OCI-LY1 (cell line): ENCODE measurements at regions not wholly inside any gene's neighbourhood (a gene's known extent, or its start where the extent isn't known, plus 50 kb on each side); places are given as distances from the start of the nearest gene placed in this dataset.

Source experiments
- H2AFZ ChIP-seq: fragments of 200-600 bp; sonication (generic), shearing (Covaris generic); 2 replicates; pipeline ENCODE4 v1.6.0; 2014; ENCODE audit warnings: antibody characterized with exemption, mild to moderate bottlenecking, low read length
- H3F3A ChIP-seq: fragments of 200-600 bp; sonication (generic), shearing (Covaris generic); 2 replicates; pipeline ENCODE4 v1.6.0; 2014; ENCODE audit warnings: mild to moderate bottlenecking, antibody characterized with exemption, low read length, moderate library complexity; ENCODE audit not compliant: insufficient read depth
- H3K27ac ChIP-seq: fragments of 200-600 bp; sonication (generic); 2 replicates; pipeline ENCODE4 v1.5.1; 2014; ENCODE audit warnings: low read length, mixed run types, mild to moderate bottlenecking, low read depth; ENCODE audit not compliant: poor library complexity, severe bottlenecking
- H3K27me3 ChIP-seq: fragments of 200-600 bp; sonication (generic); 2 replicates; pipeline ENCODE4 v1.6.0; 2014; ENCODE audit warnings: antibody characterized with exemption, mild to moderate bottlenecking, low read length, moderate library complexity; ENCODE audit not compliant: insufficient read depth
- H3K36me3 ChIP-seq: fragments of 200-600 bp; sonication (generic); 2 replicates; pipeline ENCODE4 v1.6.1; 2014; ENCODE audit warnings: mild to moderate bottlenecking, antibody characterized with exemption, low read length, moderate library complexity, mixed read lengths; ENCODE audit not compliant: insufficient read depth
- H3K4me1 ChIP-seq: fragments of 200-600 bp; sonication (generic); 2 replicates; pipeline ENCODE4 v1.5.1; 2014; ENCODE audit warnings: mild to moderate bottlenecking, low read length, moderate library complexity; ENCODE audit not compliant: insufficient read depth, severe bottlenecking
- H3K4me2 ChIP-seq: fragments of 200-600 bp; sonication (generic), shearing (Covaris generic); 2 replicates; pipeline ENCODE4 v1.6.1; 2014; ENCODE audit warnings: low read length
- H3K4me3 ChIP-seq: fragments of 200-600 bp; sonication (generic); 2 replicates; pipeline ENCODE4 v1.5.1; 2014; ENCODE audit warnings: low read length, low read depth, mild to moderate bottlenecking, mixed read lengths; ENCODE audit not compliant: poor library complexity, severe bottlenecking
- H3K79me2 ChIP-seq: fragments of 200-600 bp; shearing (Covaris generic); 2 replicates; pipeline ENCODE4 v1.6.1; 2016; ENCODE audit warnings: mixed run types, low read length, mixed read lengths; ENCODE audit not compliant: insufficient read depth
- H3K9ac ChIP-seq: fragments of 200-600 bp; sonication (generic), shearing (Covaris generic); 2 replicates; pipeline ENCODE4 v1.6.1; 2014; ENCODE audit warnings: mild to moderate bottlenecking, low read length, mixed read lengths
- H3K9me2 ChIP-seq: fragments of 200-600 bp; sonication (generic), shearing (Covaris generic); 2 replicates; pipeline ENCODE4 v1.6.1; 2014; ENCODE audit warnings: low read depth, mild to moderate bottlenecking, low read length, mixed read lengths
- H3K9me3 ChIP-seq: fragments of 200-600 bp; shearing (Covaris generic); 2 replicates; pipeline ENCODE4 v1.6.1; 2014; ENCODE audit warnings: low read length, mixed read lengths
- H4K20me1 ChIP-seq: fragments of 200-600 bp; sonication (generic), shearing (Covaris generic); 2 replicates; pipeline ENCODE4 v1.6.0; 2016; ENCODE audit warnings: mild to moderate bottlenecking, low read length; ENCODE audit not compliant: insufficient read depth
- CTCF ChIP-seq: fragments of 200-600 bp; sonication (generic), shearing (Covaris generic); IDR thresholded peaks from 2 replicates; pipeline ENCODE4 v1.5.1; 2017; ENCODE audit warnings: mild to moderate bottlenecking, antibody characterized with exemption, low read length, moderate library complexity, mixed read lengths
- EZH2 ChIP-seq: fragments of 200-600 bp; sonication (generic), shearing (Covaris generic); IDR thresholded peaks from 2 replicates; pipeline ENCODE4 v1.8.0; 2017; ENCODE audit warnings: borderline replicate concordance, mixed run types, mild to moderate bottlenecking, antibody characterized with exemption, low read length, moderate library complexity, mixed read lengths

- no peak for TF ChIP-seq EZH2
- no peak for TF ChIP-seq CTCF
- H3K4me1 ChIP-seq = no peaks in the 10 kb centered on the region
- no peaks in the 10 kb centered on the region for H3K27me3 ChIP-seq
- H3K9me3 ChIP-seq = no peaks in the 10 kb centered on the region
- no peak overlapping the region for H3K4me2 ChIP-seq
- no peaks in the 10 kb centered on the region for H3F3A ChIP-seq
- no peak overlapping the region for H3K27ac ChIP-seq
- no peak overlapping the region for H2AFZ ChIP-seq
- no peak overlapping the region for H3K9ac ChIP-seq
- H3K79me2 ChIP-seq = no peaks in the 10 kb centered on the region
- no peaks in the 10 kb centered on the region for H3K36me3 ChIP-seq
- H3K4me3 ChIP-seq = no peak overlapping the region
- no peaks in the 10 kb centered on the region for H4K20me1 ChIP-seq
- H3K9me2 ChIP-seq = no peaks in the 10 kb centered on the region
Observed at GRCh38 chr20:52676283-52676995, 295.7 kb upstream of the TSHZ2 start.

- Histone ChIP-seq H3K4me1 (no peaks in the 10 kb centered on the region), H4K20me1 (no peaks in the 10 kb centered on the region), H3K9ac (no peak overlapping the region), H3K4me2 (no peak overlapping the region), H3K4me3 (no peak overlapping the region), H3K27ac (no peak overlapping the region), H3F3A (no peaks in the 10 kb centered on the region), H3K36me3 (no peaks in the 10 kb centered on the region), H3K79me2 (no peaks in the 10 kb centered on the region), H2AFZ (no peak overlapping the region), H3K9me2 (no peaks in the 10 kb centered on the region), H3K9me3 (no peaks in the 10 kb centered on the region), H3K27me3 (no peaks in the 10 kb centered on the region)
- no peak for TF ChIP-seq EZH2
- no peak for TF ChIP-seq CTCF
Observed at GRCh38 chr20:52675375-52675774, 296.8 kb upstream of the TSHZ2 start.

- H3K79me2 ChIP-seq = no peaks in the 10 kb centered on the region
- no peak overlapping the region for H3K4me3 ChIP-seq
- H3K9me2 ChIP-seq = no peaks in the 10 kb centered on the region
- no peaks in the 10 kb centered on the region for H3K27me3 ChIP-seq
- H3K9me3 ChIP-seq = no peaks in the 10 kb centered on the region
- no peak overlapping the region for H2AFZ ChIP-seq
- H3K4me1 ChIP-seq = no peaks in the 10 kb centered on the region
- H3K9ac ChIP-seq = no peak overlapping the region
- no peak overlapping the region for H3K27ac ChIP-seq
- H3F3A ChIP-seq = no peaks in the 10 kb centered on the region
- TF ChIP-seq EZH2 (no peak), CTCF (no peak)
- no peaks in the 10 kb centered on the region for H3K36me3 ChIP-seq
- no peak overlapping the region for H3K4me2 ChIP-seq
- no peaks in the 10 kb centered on the region for H4K20me1 ChIP-seq
Observed at GRCh38 chr20:52668626-52669025, 303.5 kb upstream of the TSHZ2 start.
